Neural cell (in vitro differentiated cells): ENCODE measurements at regions not wholly inside any gene's neighbourhood (a gene's known extent, or its start where the extent isn't known, plus 50 kb on each side); places are given as distances from the start of the nearest gene placed in this dataset.

Source experiments
- H2AFZ ChIP-seq: fragments of 200-600, 300-800 bp; sonication (generic), shearing (Covaris generic); 2 replicates; pipeline ENCODE4 v1.6.0; 2014; ENCODE audit warnings: low read depth, mild to moderate bottlenecking, antibody characterized with exemption, low read length, moderate library complexity
- H3F3A ChIP-seq: fragments of 200-600 bp; shearing (Covaris generic); 2 replicates; pipeline ENCODE4 v1.6.1; 2016; ENCODE audit warnings: mild to moderate bottlenecking, moderate library complexity, mixed read lengths, antibody characterized with exemption, low read length; ENCODE audit not compliant: insufficient read depth, poor library complexity, severe bottlenecking
- H3K27ac ChIP-seq: fragments of 200-600, 300-800 bp; sonication (generic), shearing (Covaris generic); 2 replicates; pipeline ENCODE4 v1.5.1; 2014; ENCODE audit warnings: mild to moderate bottlenecking, low read length, moderate library complexity
- H3K27me3 ChIP-seq: fragments of 300-800, 200-600 bp; sonication (generic), shearing (Covaris generic); 2 replicates; pipeline ENCODE4 v1.6.0; 2014; ENCODE audit warnings: mild to moderate bottlenecking, low read depth, low read length, moderate library complexity; ENCODE audit not compliant: insufficient read depth
- H3K36me3 ChIP-seq: fragments of 300-800, 200-600 bp; sonication (generic), shearing (Covaris generic); 2 replicates; pipeline ENCODE4 v1.5.1; 2014; ENCODE audit warnings: mild to moderate bottlenecking, antibody characterized with exemption, low read length, moderate library complexity; ENCODE audit not compliant: insufficient read depth
- H3K4me2 ChIP-seq: fragments of 300-800, 200-600 bp; sonication (generic), shearing (Covaris generic); 2 replicates; pipeline ENCODE4 v1.6.0; 2014; ENCODE audit warnings: mild to moderate bottlenecking, low read length
- H3K4me3 ChIP-seq: fragments of 300-800, 200-600 bp; sonication (generic), shearing (Covaris generic); 2 replicates; pipeline ENCODE4 v1.5.1; 2014; ENCODE audit warnings: mild to moderate bottlenecking, low read length, moderate library complexity
- H3K79me2 ChIP-seq: fragments of 200-600 bp; shearing (Covaris generic); replicated peaks from 2 replicates; pipeline ENCODE4 v1.6.0; 2014; ENCODE audit warnings: mild to moderate bottlenecking, low read length, moderate library complexity; ENCODE audit not compliant: insufficient read depth
- H3K9ac ChIP-seq: fragments of 300-800, 200-600 bp; sonication (generic), shearing (Covaris generic); 2 replicates; pipeline ENCODE4 v1.6.1; 2016; ENCODE audit warnings: mild to moderate bottlenecking, low read length, mixed read lengths
- H3K9me2 ChIP-seq: fragments of 200-600 bp; shearing (Covaris generic); 2 replicates; pipeline ENCODE4 v1.6.1; 2016; ENCODE audit warnings: mild to moderate bottlenecking, low read length, mixed read lengths; ENCODE audit not compliant: insufficient read depth
- H3K9me3 ChIP-seq: fragments of 200-600, 300-800 bp; sonication (generic), shearing (Covaris generic); 2 replicates; pipeline ENCODE4 v1.6.1; 2016; ENCODE audit warnings: mild to moderate bottlenecking, mixed run types, low read length, moderate library complexity, mixed read lengths
- H4K20me1 ChIP-seq: fragments of 200-600 bp; shearing (Covaris generic); 2 replicates; pipeline ENCODE4 v1.6.1; 2016; ENCODE audit warnings: mild to moderate bottlenecking, mixed run types; ENCODE audit not compliant: insufficient read depth
- EP300 ChIP-seq: fragments of 450-650 bp; conservative IDR thresholded peaks from 2 replicates; pipeline ENCODE4 v1.6.1; 2014; ENCODE audit warnings: antibody characterized with exemption, mild to moderate bottlenecking, moderate library complexity; ENCODE audit not compliant: poor library complexity, severe bottlenecking
- EZH2 ChIP-seq: fragments of 200-600, 300-800 bp; shearing (Covaris generic), sonication (generic); IDR thresholded peaks from 2 replicates; pipeline ENCODE4 v1.6.1; 2014; ENCODE audit warnings: antibody characterized with exemption, low read length, borderline replicate concordance, mild to moderate bottlenecking; ENCODE audit not compliant: insufficient read depth, poor library complexity, severe bottlenecking
- MXI1 ChIP-seq: fragments of 450-650 bp; conservative IDR thresholded peaks from 2 replicates; pipeline ENCODE4 v1.6.1; 2014; ENCODE audit warnings: antibody characterized with exemption, mild to moderate bottlenecking; ENCODE audit not compliant: poor library complexity, severe bottlenecking
- POLR2AphosphoS5 ChIP-seq: IDR thresholded peaks from 2 replicates; pipeline ENCODE4 v1.6.1; 2012
- RAD21 ChIP-seq: fragments of 450-650 bp; conservative IDR thresholded peaks from 2 replicates; pipeline ENCODE4 v1.6.1; 2014; ENCODE audit warnings: antibody characterized with exemption, mild to moderate bottlenecking, moderate library complexity
- SMC3 ChIP-seq: fragments of 450-650 bp; conservative IDR thresholded peaks from 2 replicates; pipeline ENCODE4 v1.6.1; 2014; ENCODE audit warnings: antibody characterized with exemption, mild to moderate bottlenecking, moderate library complexity; ENCODE audit not compliant: poor library complexity
- TAF1 ChIP-seq: IDR thresholded peaks from 2 replicates; pipeline ENCODE4 v1.6.1; 2012; ENCODE audit warnings: low read depth
- TF ChIP-seq, protein P1 (sequence below): fragments of 450-650 bp; IDR thresholded peaks from 2 replicates; pipeline ENCODE4 v1.5.1; 2014; ENCODE audit warnings: antibody characterized with exemption, mild to moderate bottlenecking, moderate library complexity; ENCODE audit not compliant: poor library complexity, severe bottlenecking
- TF ChIP-seq, protein P2 (sequence below): IDR thresholded peaks from 2 replicates; pipeline ENCODE4 v1.6.1; 2012; ENCODE audit warnings: borderline replicate concordance

DNA sequence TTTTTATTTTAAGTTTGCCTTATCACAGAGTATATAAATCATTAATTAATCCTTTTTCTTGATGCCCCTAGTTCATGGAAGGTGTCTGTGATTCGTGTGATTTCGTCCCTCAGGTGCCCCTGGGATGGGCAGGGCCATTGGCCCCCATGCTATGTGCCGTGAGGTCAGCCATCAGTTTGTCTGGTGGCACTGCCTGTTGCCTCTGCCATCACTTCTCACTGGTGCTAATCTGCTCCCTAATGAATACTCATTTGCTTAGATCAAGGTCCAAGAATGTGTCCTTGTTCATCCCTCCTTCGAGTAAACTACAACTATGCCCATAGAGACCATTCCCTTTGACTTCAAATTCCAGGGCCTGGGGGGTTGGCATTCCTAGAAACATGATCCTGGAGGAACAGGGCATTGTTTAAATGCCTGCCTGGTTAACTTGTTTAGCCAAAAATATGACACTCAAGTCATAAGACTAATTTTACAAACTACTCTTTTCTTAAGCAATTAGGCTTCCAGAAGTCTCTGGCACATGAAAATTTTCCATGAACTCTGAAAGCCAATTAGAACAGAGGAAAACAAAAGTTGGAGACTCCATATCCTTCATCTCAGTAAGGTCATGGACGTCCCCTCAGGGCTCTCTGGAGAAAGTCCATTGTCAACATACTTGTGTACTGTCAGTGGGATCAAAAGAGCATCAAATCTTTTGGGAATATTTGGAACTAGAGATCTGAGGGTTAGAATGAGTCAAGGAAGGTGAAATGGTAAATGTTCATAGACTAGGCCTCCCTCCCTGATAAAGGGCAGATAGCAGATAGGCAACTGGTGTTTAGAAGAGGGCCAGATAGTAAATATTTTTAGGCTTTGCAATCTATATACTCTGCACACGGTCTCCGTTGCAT is 90.9 kb upstream of the PLXNC1 start:
- Histone ChIP-seq H3K9me2 (no peaks in the 10 kb centered on the region), H3K9me3 (no peaks in the 10 kb centered on the region), H3F3A (no peaks in the 10 kb centered on the region), H4K20me1 (no peaks in the 10 kb centered on the region), H3K79me2 (no peaks in the 10 kb centered on the region), H3K27ac (no peak overlapping the region), H3K4me3 (no peak overlapping the region), H3K27me3 (no peaks in the 10 kb centered on the region), H3K9ac (no peak overlapping the region), H3K36me3 (no peaks in the 10 kb centered on the region), H2AFZ (no peak overlapping the region), H3K4me2 (no peak overlapping the region)
- TF ChIP-seq EP300, result no peak
- TF ChIP-seq, protein P1, sequence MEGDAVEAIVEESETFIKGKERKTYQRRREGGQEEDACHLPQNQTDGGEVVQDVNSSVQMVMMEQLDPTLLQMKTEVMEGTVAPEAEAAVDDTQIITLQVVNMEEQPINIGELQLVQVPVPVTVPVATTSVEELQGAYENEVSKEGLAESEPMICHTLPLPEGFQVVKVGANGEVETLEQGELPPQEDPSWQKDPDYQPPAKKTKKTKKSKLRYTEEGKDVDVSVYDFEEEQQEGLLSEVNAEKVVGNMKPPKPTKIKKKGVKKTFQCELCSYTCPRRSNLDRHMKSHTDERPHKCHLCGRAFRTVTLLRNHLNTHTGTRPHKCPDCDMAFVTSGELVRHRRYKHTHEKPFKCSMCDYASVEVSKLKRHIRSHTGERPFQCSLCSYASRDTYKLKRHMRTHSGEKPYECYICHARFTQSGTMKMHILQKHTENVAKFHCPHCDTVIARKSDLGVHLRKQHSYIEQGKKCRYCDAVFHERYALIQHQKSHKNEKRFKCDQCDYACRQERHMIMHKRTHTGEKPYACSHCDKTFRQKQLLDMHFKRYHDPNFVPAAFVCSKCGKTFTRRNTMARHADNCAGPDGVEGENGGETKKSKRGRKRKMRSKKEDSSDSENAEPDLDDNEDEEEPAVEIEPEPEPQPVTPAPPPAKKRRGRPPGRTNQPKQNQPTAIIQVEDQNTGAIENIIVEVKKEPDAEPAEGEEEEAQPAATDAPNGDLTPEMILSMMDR, result no peak
- no peak for TF ChIP-seq TAF1
- TF ChIP-seq EZH2, result no peak
- TF ChIP-seq POLR2AphosphoS5, result no peak
- TF ChIP-seq MXI1, result no peak
- no peak for TF ChIP-seq RAD21
- TF ChIP-seq SMC3, result no peak
- TF ChIP-seq, protein P2, sequence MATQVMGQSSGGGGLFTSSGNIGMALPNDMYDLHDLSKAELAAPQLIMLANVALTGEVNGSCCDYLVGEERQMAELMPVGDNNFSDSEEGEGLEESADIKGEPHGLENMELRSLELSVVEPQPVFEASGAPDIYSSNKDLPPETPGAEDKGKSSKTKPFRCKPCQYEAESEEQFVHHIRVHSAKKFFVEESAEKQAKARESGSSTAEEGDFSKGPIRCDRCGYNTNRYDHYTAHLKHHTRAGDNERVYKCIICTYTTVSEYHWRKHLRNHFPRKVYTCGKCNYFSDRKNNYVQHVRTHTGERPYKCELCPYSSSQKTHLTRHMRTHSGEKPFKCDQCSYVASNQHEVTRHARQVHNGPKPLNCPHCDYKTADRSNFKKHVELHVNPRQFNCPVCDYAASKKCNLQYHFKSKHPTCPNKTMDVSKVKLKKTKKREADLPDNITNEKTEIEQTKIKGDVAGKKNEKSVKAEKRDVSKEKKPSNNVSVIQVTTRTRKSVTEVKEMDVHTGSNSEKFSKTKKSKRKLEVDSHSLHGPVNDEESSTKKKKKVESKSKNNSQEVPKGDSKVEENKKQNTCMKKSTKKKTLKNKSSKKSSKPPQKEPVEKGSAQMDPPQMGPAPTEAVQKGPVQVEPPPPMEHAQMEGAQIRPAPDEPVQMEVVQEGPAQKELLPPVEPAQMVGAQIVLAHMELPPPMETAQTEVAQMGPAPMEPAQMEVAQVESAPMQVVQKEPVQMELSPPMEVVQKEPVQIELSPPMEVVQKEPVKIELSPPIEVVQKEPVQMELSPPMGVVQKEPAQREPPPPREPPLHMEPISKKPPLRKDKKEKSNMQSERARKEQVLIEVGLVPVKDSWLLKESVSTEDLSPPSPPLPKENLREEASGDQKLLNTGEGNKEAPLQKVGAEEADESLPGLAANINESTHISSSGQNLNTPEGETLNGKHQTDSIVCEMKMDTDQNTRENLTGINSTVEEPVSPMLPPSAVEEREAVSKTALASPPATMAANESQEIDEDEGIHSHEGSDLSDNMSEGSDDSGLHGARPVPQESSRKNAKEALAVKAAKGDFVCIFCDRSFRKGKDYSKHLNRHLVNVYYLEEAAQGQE, result no peak

DNA sequence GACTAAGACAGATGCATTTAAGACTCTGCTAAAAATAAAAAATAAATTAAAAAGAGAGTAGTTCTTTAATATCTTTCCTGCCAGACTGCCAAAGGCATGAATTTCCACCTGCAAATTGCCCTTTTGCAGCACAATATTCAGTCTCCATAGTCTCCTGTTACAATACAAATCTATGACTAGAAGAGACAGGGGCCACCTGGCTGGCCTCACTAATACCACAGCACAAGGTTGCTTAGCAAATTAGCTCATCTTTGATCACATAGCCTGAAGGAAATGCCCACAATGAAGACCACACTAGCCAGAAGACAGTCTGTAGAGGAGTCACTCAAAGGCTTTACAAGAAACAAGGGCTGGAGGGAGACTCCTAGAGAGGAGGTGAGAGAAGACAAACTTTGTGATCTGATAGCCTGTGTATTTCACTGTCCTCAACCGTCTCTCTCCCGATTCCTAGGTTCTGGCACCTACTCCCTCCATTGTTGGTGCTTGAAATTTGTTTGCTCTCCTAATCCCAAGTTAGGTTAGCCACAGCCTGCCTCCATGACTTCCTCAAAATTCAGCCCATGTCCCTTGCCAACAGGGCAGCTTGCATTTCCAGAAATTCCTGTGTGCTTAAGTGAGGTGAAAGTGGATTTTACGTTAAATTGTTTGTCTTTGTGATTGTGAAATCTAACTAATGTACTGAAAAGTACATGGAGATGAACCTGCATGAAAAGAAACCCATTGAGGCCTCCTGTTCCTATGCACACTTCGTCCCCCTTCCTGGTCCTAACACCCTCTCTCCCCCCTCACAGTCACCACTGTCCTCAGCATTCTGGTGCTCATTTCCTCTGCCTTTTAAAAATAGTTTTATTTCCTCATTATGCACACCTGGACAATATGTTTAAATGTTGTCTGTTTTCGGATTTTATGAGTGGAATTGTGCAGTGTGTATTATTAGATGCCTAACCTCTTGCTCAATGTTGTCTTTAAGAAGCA is 88.7 kb upstream of the PLXNC1 start:
- H3F3A ChIP-seq, result no peaks in the 10 kb centered on the region
- H3K36me3 ChIP-seq, result no peaks in the 10 kb centered on the region
- H3K79me2 ChIP-seq, result no peaks in the 10 kb centered on the region
- TF ChIP-seq MXI1 (no peak), POLR2AphosphoS5 (no peak), EP300 (no peak), TAF1 (no peak), EZH2 (no peak), RAD21 (no peak), SMC3 (no peak)
- TF ChIP-seq, protein P1, result no peak
- TF ChIP-seq, protein P2, result no peak
- no peak overlapping the region for H3K9ac ChIP-seq
- no peak overlapping the region for H3K4me3 ChIP-seq
- no peaks in the 10 kb centered on the region for H3K9me2 ChIP-seq
- no peaks in the 10 kb centered on the region for H4K20me1 ChIP-seq
- no peak overlapping the region for H2AFZ ChIP-seq
- no peaks in the 10 kb centered on the region for H3K9me3 ChIP-seq
- no peak overlapping the region for H3K4me2 ChIP-seq
- H3K27ac ChIP-seq, result no peak overlapping the region
- no peaks in the 10 kb centered on the region for H3K27me3 ChIP-seq
